ENCODE measurements at regions not wholly inside any gene's neighbourhood (a gene's known extent, or its start where the extent isn't known, plus 50 kb on each side); places are given as distances from the start of the nearest gene placed in this dataset.

DNA sequence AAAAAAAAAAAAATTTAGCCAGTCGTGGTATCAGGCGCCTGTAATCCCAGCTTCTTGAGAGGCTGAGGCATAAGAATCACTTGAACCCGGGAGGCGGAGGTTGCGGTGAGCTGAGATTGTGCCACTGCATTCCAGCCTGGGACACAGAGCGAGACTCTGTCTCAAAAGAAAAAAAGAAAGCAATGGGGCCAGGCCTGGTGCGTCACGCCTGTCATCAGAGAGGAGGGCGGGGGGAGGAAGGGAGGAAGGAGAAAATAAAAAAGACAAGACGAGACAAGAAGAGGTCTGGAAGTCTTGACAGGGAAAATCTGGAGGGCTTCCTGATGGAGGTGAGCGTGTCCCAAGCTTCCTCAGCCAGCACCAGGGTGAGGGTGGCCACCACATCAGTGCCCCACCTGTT is 54.9 kb upstream of the PTPRS start:
- H3K27ac ChIP-seq, result peak overlapping the region; percentile 80
- TF ChIP-seq EZH2phosphoT487 (IDR thresholded peaks at IDR 0.05) (no peak), EZH2 (IDR thresholded peaks at IDR 0.05) (no peak)

DNA sequence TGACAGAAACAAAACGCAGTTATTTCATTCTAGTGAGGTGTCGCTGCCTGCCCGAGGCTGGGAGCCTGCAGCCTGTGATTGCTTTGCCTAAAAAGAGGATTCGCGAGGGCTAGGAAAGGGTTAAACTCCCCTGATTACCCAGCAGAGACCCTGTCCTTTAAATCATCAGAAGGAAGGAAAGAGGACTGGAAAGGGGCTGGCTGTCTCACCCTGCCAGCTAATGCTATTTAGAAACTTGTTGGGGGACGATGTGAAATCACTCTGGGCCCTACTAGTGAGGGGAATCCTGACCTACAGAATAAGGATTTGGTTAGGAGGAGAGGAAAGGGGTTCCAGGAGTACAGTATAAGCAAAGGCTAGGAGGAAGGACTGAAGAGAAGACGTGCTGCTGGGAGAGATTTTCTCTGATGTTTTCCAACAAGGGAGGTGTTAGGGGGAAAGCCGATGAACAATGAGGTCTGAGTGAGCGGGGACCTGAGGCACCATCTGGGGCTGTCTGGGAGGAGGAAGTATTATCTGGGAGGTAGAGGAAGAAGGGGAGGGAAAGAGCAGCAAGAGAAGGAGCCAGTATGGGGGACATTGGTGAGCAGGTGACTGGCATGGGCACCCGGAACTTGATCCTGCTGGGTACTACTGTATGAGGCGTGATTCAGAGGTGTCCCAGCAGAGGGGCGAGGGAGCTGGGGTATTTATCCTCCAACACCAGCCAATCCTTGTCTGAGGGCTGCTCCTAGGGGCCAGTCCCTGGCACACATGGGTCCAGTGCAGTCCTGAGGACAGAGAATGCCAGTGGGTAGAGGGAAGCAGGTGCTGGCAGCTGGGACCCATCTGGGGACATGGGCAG is 55.7 kb upstream of the PTPRS start:
- Mint-ChIP-seq H3K27ac (peak overlapping the region; percentile 93), H3K4me3 (peak overlapping the region; percentile 70), H3K4me1 (peaks cover 64% of the 10 kb centered on the region), H3K27me3 (ENCODE audit: insufficient read depth, low read depth) (peaks cover 7% of the 10 kb centered on the region), H3K9me3 (no peaks in the 10 kb centered on the region), H3K36me3 (no peaks in the 10 kb centered on the region)
- DNase-seq (ENCODE audit: low spot score), result peak; percentile 65
- Histone ChIP-seq H3K4me2 (peak overlapping the region; percentile 68), H3K4me3 (peak overlapping the region; percentile 26), H3K36me3 (no peaks in the 10 kb centered on the region), H3K27me3 (peaks cover 8% of the 10 kb centered on the region), H3K79me2 (ENCODE audit: low read depth) (no peaks in the 10 kb centered on the region), H3K27ac (peak overlapping the region; percentile 80), H3K9me3 (ENCODE audit: low read depth) (no peaks in the 10 kb centered on the region), H2AFZ (replicated peaks) (peak overlapping the region; percentile 24), H3F3A (ENCODE audit: low read depth) (peaks cover 63% of the 10 kb centered on the region), H3K9ac (no peak overlapping the region), H4K20me1 (ENCODE audit: low read depth) (no peaks in the 10 kb centered on the region), H3K4me1 (peaks cover 61% of the 10 kb centered on the region)
- no peak for TF ChIP-seq CTCF (IDR thresholded peaks at IDR 0.05)
- TF ChIP-seq EZH2phosphoT487 (IDR thresholded peaks at IDR 0.05), result no peak
- TF ChIP-seq EZH2 (IDR thresholded peaks at IDR 0.05), result no peak

More for the DNA sequence above, 54.9 kb upstream of the PTPRS start:
- H3K27me3 Mint-ChIP-seq (ENCODE audit: insufficient read depth, low read depth), result peaks cover 7% of the 10 kb centered on the region
- peak; percentile 23 for DNase-seq (ENCODE audit: low spot score)
- no peak overlapping the region for H3K9ac ChIP-seq
- H3K9me3 ChIP-seq (ENCODE audit: low read depth), result no peaks in the 10 kb centered on the region
- no peaks in the 10 kb centered on the region for H4K20me1 ChIP-seq (ENCODE audit: low read depth)
- H3K4me3 Mint-ChIP-seq, result peak overlapping the region; percentile 79
- H3K4me1 Mint-ChIP-seq, result peaks cover 72% of the 10 kb centered on the region
- no peak overlapping the region for H3K4me3 ChIP-seq
- H3K36me3 Mint-ChIP-seq, result no peaks in the 10 kb centered on the region
- H3K27me3 ChIP-seq, result peaks cover under 1% of the 10 kb centered on the region
- H3K79me2 ChIP-seq (ENCODE audit: low read depth), result no peaks in the 10 kb centered on the region
- H3K4me2 ChIP-seq, result peak overlapping the region; percentile 68
- no peak overlapping the region for H2AFZ ChIP-seq (replicated peaks)
- H3K36me3 ChIP-seq, result no peaks in the 10 kb centered on the region
- H3F3A ChIP-seq (ENCODE audit: low read depth), result peaks cover 63% of the 10 kb centered on the region
- no peaks in the 10 kb centered on the region for H3K9me3 Mint-ChIP-seq
- peaks cover 61% of the 10 kb centered on the region for H3K4me1 ChIP-seq
- peak overlapping the region; percentile 93 for H3K27ac Mint-ChIP-seq

DNA sequence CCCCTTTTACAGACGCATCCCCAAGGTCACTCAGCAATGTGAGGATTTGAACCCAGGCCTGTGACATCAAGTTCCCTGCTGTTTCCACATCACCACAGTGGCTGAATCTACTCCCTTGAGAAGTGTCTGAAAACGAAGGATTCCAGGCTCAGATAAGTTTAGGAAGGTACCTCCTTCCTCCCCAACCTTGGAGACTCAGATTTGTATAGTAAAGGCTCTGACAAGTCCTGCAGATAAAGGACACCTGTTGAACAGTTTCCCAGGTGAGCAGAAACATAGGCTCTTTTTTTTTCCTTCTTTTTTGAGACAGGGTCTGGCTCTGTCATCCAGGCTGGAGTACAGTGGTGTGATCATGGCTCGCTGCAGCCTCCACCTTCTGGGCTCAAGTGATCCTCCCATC is 56.4 kb upstream of the PTPRS start:
- H3K27ac Mint-ChIP-seq, result peak overlapping the region; percentile 29
- Histone ChIP-seq H3F3A (ENCODE audit: low read depth) (peaks cover 63% of the 10 kb centered on the region), H4K20me1 (ENCODE audit: low read depth) (no peaks in the 10 kb centered on the region), H3K4me1 (peaks cover 61% of the 10 kb centered on the region), H3K9me3 (ENCODE audit: low read depth) (no peaks in the 10 kb centered on the region), H3K36me3 (no peaks in the 10 kb centered on the region), H3K79me2 (ENCODE audit: low read depth) (no peaks in the 10 kb centered on the region), H3K4me3 (peak overlapping the region; percentile 26), H3K4me2 (peak overlapping the region; percentile 68), H3K27ac (no peak overlapping the region), H3K9ac (no peak overlapping the region), H3K27me3 (peaks cover 13% of the 10 kb centered on the region), H2AFZ (replicated peaks) (no peak overlapping the region)
- no peaks in the 10 kb centered on the region for H3K36me3 Mint-ChIP-seq
- TF ChIP-seq EZH2 (IDR thresholded peaks at IDR 0.05) (no peak), EZH2phosphoT487 (IDR thresholded peaks at IDR 0.05) (no peak), CTCF (IDR thresholded peaks at IDR 0.05) (no peak)
- peak overlapping the region; percentile 21 for H3K4me3 Mint-ChIP-seq
- H3K27me3 Mint-ChIP-seq (ENCODE audit: insufficient read depth, low read depth), result peaks cover 8% of the 10 kb centered on the region
- peaks cover 61% of the 10 kb centered on the region for H3K4me1 Mint-ChIP-seq
- DNase-seq (ENCODE audit: low spot score), result no peak
- no peaks in the 10 kb centered on the region for H3K9me3 Mint-ChIP-seq
